Activated T-helper 1 cell treated with anti-CD3 and anti-CD28 coated beads, Interleukin-2, amount 50 U/mL, for 16 hours (primary cell): ENCODE measurements at regions not wholly inside any gene's neighbourhood (a gene's known extent, or its start where the extent isn't known, plus 50 kb on each side); places are given as distances from the start of the nearest gene placed in this dataset.
"Not testable (repeated sequence)": the region's sequence is repeated elsewhere in the genome, so short reads cannot be mapped to it uniquely, and the experiment has no call there.

Experiments used
- DNase-seq, 2 donors: peaks; one replicate each; pipeline ENCODE4 v3.0.0-alpha.2; 2020; ENCODE audit warnings: low read depth in 1 of 2, low spot score in 1 of 2

- no peak for DNase-seq
Observed at GRCh38 chr14:48125654-48126053, 450.2 kb upstream of the MDGA2 start.

- DNase-seq = no peak
Observed at GRCh38 chr14:48113713-48114112, 438.3 kb upstream of the MDGA2 start.

DNA sequence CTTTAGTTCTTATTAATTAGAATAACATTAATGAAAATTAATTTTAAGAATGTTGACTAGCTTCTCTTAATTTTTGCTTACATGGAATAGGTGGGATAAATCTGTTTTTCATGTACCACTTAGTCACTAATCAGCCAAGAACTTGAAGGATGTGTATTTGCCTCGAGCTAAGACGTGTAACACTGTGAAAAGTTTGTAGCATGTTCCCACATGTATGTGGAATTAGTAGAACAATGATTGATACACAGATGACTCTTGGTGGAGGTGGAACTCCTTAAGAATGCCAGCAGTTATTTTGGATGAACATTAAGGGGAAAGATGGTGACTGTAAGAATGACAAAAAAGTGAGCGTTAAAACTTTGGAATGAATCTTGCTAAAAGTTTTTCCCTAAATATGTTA, 435.7 kb upstream of the MDGA2 start:
- DNase-seq = no peak

GRCh38 chr14:48107646-48108045, 432.2 kb upstream of the MDGA2 start:
- DNase-seq = no peak

- DNase-seq = no peak
Observed at GRCh38 chr14:48096897-48097296, 421.5 kb upstream of the MDGA2 start.

DNA sequence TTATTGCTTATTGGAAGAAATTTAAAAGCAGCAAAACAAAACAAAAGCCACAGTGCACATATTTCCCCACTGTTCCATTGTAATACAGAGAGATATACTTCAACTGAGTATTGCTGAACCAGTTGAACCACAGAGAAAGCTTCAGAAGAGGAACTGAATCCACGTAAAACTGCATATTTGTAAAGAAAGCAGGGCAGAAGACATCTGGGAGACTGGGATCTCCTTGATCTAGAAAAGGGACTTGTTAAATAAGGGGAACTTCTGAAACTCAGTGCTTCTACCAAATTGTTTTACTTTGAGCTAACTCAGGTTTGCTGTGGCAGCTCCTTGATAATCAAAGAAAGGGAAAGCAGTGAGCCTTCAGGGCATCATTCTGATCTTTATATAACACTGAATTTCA, 411.1 kb upstream of the MDGA2 start:
- DNase-seq = no peak

GRCh38 chr14:48075487-48075886, 400.1 kb upstream of the MDGA2 start:
- no peak for DNase-seq

GRCh38 chr14:48052973-48053372, 377.6 kb upstream of the MDGA2 start:
- DNase-seq = no peak

DNA sequence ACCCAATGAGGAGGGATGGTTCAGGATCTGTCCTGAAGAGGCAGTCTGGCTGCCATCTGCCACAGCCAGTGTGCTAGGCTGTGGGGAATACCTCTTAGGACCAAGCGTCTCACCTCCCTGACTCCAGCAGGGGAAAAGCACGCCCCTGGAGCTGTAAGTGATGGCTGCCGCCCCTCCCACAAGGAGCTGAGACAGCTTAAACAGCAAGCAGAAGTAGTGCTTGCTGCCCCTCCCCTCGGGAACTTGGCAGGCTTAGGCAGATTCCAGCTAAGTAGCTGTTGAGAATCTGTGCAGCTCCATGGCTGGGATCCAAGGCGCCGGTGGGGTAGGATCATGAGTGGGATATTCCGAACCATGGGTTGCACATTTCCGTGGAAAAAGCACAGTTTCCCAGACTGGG, 360.4 kb upstream of the MDGA2 start:
- no peak for DNase-seq

DNA sequence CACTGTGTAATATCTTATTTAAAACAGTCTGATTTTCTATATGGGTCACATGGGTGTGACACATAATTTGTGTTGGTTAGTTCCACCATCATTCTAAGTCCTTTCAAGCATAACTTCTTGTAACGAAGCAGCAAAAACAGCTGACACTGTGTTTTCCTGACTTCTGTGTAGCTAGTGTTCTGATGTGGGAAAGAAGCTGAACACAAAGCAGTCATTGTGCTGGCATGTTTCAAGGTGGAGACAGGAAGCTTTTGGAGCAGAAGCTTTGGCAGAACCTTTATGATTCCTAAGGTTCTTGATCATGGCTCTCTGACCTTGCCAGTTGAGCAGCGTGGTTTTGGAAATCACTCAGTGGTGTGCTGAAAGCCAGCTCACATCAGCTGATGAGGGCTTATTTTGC, 351.7 kb upstream of the MDGA2 start:
- no peak for DNase-seq

- no peak for DNase-seq
Observed at GRCh38 chr14:48023881-48024280, 348.5 kb upstream of the MDGA2 start.

DNA sequence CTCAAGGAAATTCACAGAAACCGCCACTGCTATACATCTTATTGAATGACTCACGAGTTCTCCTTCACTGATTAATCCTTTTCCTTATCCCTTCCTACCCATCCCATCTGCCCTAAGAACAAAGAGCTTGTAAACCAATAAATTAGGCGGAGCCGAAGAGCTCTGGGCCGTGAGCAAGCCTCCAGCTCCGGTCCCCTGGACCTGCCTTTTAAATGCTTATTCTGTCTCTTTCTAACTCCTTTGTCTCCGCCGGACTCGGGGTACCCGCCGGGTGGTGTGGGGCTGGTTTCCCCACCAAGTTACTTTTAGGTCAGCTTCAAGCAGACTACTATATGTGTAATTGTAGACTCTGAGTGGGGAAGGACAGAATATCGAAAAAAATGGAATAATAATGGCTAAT, 336.1 kb upstream of the MDGA2 start:
- not testable (repeated sequence) for DNase-seq

DNA sequence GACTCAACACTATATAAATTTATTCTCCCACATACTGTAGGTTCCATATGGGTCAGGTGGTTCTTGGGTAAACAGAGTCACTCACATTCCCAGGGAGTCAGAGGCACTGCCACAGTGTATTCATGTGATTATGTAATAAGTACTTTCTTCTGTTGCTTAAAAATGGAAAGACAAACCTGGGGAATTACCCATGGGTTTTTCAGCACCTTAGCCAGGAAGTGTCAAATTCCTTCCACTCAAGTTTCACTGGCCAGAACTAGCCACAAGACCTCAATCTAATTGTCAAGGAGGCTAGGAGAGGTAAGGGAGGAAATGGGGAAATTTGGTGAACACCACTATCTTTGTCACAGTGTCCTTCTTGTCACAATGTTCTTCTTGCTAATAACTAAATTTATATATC, 333.2 kb upstream of the MDGA2 start:
- DNase-seq = no peak

DNA sequence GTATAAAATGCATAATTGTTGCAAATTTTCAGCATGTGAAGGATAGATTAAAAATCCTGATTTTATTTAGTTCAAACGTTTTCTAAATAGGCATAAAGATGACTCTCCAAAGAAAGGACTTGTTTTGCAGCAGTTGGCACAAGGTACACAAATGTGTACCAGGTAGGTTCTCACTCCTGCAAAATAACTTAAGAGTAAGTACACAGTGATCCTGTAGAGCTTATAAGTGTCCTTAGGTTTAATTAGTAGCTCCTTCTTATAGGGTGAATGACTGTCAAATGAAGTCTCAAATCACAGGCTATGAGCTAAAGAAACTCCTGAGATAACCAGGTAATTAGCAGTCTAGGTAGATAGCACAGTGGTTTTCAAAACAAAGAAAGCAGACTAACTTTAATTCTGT, 330.6 kb upstream of the MDGA2 start:
- DNase-seq = no peak

DNA sequence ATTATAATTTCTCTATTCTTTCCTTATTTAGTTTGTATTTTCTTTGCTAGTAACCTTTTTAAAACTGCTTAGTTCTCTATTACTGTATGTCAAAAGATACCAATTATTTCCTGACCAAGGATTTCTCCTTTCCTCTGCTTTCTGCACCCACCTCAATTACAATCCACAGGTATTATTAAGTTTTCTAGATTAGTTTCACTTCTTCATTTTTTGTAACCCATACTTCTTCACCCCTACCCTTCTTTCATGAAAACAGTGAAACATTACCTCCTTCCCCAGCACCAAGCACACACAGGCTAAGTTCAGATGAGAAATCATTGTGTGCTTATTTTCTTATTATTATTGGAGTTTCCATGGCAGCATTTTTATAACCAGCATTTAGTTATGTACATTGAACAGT, 318.5 kb upstream of the MDGA2 start:
- no peak for DNase-seq

DNA sequence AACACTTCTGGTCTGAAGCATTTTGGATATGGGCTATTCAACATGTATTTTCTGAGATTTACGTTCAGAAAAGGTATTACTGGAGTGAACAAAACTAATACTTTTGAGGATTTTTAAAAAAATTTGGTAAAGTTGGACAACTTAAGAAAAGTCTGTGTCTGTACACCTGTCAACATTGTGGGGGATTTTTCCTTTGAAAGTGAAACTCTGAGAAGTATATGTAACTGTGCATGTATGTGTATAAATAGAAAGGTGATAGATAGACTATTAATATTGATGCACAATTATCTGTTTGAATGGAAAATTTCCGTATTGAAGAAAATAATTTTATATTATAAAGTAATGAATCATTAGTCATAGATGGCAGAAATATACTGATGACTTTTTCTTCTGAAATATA, 312.8 kb upstream of the MDGA2 start:
- DNase-seq = no peak

GRCh38 chr14:47978871-47979270, 303.5 kb upstream of the MDGA2 start:
- no peak for DNase-seq

DNA sequence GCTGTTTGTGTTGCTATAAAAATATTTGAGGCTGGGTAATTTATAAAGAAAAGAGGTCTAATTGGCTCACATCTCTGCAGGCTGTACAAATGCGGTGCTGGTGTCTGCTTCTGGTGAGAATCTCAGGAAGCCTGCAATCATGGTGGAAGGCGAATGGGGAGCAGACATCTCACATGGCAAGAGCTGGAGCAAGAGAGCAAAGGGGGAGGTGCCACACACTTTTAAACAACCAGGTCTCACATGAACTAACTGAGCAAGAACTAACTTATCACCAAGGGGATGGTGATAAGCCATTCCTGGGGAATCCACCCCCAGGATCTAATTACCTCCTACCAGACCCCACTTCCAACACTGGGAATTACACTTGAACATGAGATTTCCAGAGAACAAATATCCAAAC, 300.7 kb upstream of the MDGA2 start:
- no peak for DNase-seq

DNA sequence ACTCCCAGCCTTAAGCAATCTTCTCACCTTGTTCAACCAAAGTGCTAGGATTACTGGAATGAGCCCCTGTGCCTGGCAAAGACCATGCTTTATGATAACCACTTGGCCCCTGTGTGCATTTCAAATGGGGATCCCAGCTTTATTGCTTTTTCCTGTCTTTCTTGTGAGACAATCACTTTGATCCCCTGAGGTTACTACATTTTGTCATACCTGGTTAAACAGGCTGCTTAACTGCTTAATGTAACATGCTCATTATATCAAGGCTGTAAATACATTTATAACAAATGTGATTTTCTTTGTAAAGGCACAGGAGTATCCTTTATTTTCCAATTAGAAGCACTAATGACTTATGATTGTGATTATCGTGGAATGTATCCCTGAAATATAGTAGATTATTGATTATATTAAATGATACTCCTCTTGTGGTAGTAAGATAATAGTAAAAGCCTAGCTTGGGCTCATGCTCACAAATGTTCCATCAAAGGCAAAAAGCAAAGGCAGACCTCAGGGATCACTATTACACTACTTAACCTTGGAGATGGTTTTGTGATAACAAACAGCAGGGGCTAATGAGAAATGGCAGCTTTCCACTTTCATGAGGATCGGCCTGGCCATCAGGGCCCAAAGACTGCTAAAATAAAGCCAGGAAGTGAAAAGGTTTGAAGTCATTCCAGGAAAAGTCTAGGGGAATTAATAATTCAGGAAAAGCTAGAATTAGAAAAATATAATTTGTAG, 290.8 kb upstream of the MDGA2 start:
- DNase-seq = no peak

- DNase-seq = no peak
Observed at GRCh38 chr14:47961634-47962033, 286.2 kb upstream of the MDGA2 start.

GRCh38 chr14:47959740-47960139, 284.3 kb upstream of the MDGA2 start:
- no peak for DNase-seq

DNA sequence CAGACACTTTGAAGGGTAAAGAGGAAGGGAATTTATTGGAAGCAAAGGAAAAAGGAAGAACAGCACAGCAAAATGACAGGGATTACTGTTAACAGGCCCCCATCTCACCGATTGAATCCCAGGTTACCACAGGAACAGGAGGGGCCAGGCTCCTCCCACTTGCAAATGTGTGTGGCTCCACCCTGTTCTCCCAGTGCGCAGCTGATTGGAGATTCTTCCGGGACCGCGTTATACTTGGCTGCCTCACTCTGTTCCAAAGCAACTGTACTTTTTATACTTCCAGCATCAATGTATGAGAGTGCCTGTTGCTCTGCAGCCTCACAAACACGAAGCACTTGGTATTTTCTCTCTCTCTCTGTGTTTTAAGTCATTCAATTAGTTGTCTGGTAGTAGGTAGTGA, 273.6 kb upstream of the MDGA2 start:
- no peak for DNase-seq

- DNase-seq = no peak
Observed at GRCh38 chr14:47935332-47935731, 259.9 kb upstream of the MDGA2 start.

DNA sequence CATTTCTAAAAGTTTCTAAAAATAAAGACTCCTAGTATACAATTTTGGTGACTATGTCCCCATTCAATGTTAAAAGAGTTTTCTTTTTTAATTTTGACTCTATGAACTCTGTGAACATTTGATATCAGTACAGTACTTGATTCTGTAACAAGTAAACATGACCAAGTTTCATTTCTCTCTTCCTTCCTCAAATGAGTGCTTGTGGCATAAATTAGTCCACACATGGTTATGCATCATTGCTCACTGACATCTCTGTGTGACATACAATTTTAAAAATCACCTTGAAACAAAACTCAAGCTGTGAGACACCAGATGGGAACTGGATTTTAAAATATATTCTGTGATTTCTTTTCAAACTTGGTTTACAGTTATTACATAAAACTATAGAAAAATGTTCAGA, 253.9 kb upstream of the MDGA2 start:
- DNase-seq = no peak
